ENCODE measurements at regions not wholly inside any gene's neighbourhood (a gene's known extent, or its start where the extent isn't known, plus 50 kb on each side); places are given as distances from the start of the nearest gene placed in this dataset.
"Not testable (repeated sequence)": the region's sequence is repeated elsewhere in the genome, so short reads cannot be mapped to it uniquely, and the experiment has no call there.

- Mint-ChIP-seq H3K4me3 (ENCODE audit: unreplicated experiment) (no peak overlapping the region), H3K27me3 (ENCODE audit: low read depth, unreplicated experiment) (no peaks in the 10 kb centered on the region), H3K27ac (ENCODE audit: unreplicated experiment) (peak overlapping the region; percentile 81), H3K4me1 (ENCODE audit: low read depth, unreplicated experiment) (peaks cover 11% of the 10 kb centered on the region), H3K9me3 (ENCODE audit: unreplicated experiment) (peaks cover 13% of the 10 kb centered on the region), H3K36me3 (ENCODE audit: low read depth, unreplicated experiment) (no peaks in the 10 kb centered on the region)
- H3K9me3 ChIP-seq (ENCODE audit: insufficient read depth, low read depth, low read length), result no peaks in the 10 kb centered on the region
- no peaks in the 10 kb centered on the region for H3K4me1 ChIP-seq (ENCODE audit: insufficient read depth, low read length)
- no peaks in the 10 kb centered on the region for H4K20me1 ChIP-seq (ENCODE audit: insufficient read depth, low read length)
- no peak overlapping the region for H3K4me3 ChIP-seq (ENCODE audit: insufficient read depth, low read depth, low read length)
- peak; percentile 20 for FAIRE-seq
- DNase-seq (ENCODE audit: low read depth), result peak; percentile 74
- H3K4me2 ChIP-seq (ENCODE audit: low read length), result peak overlapping the region; percentile 43
- H2AFZ ChIP-seq (ENCODE audit: low read depth, low read length), result no peak overlapping the region
- H3K79me2 ChIP-seq (ENCODE audit: insufficient read depth, low read length), result no peaks in the 10 kb centered on the region
- TF ChIP-seq, protein P1, sequence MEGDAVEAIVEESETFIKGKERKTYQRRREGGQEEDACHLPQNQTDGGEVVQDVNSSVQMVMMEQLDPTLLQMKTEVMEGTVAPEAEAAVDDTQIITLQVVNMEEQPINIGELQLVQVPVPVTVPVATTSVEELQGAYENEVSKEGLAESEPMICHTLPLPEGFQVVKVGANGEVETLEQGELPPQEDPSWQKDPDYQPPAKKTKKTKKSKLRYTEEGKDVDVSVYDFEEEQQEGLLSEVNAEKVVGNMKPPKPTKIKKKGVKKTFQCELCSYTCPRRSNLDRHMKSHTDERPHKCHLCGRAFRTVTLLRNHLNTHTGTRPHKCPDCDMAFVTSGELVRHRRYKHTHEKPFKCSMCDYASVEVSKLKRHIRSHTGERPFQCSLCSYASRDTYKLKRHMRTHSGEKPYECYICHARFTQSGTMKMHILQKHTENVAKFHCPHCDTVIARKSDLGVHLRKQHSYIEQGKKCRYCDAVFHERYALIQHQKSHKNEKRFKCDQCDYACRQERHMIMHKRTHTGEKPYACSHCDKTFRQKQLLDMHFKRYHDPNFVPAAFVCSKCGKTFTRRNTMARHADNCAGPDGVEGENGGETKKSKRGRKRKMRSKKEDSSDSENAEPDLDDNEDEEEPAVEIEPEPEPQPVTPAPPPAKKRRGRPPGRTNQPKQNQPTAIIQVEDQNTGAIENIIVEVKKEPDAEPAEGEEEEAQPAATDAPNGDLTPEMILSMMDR (IDR thresholded peaks at IDR 0.05; ENCODE audit: insufficient read depth, low read depth, low read length), result no peak
- no peak for TF ChIP-seq EZH2 (IDR thresholded peaks at IDR 0.05; ENCODE audit: insufficient read depth, low read length)
- no peak overlapping the region for H3K9ac ChIP-seq (ENCODE audit: low read length)
- no peaks in the 10 kb centered on the region for H3K36me3 ChIP-seq (ENCODE audit: insufficient read depth, low read length)
- no peak overlapping the region for H3K27ac ChIP-seq (ENCODE audit: low read depth, low read length)
- H3K27me3 ChIP-seq (ENCODE audit: insufficient read depth, low read length), result no peaks in the 10 kb centered on the region
Observed at GRCh38 chr2:118417406-118418120, 329.3 kb downstream of the INSIG2 start.

GRCh38 chr2:118415186-118415585, 326.9 kb downstream of the INSIG2 start:
- H3K27me3 Mint-ChIP-seq (ENCODE audit: low read depth, unreplicated experiment); H2AFZ ChIP-seq (ENCODE audit: low read depth, low read length); FAIRE-seq; H3K36me3 ChIP-seq (ENCODE audit: insufficient read depth, low read length); H3K27ac ChIP-seq (ENCODE audit: low read depth, low read length); H3K36me3 Mint-ChIP-seq (ENCODE audit: low read depth, unreplicated experiment); H3K4me3 ChIP-seq (ENCODE audit: insufficient read depth, low read depth, low read length); H3K27me3 ChIP-seq (ENCODE audit: insufficient read depth, low read length); H3K4me2 ChIP-seq (ENCODE audit: low read length); H3K9ac ChIP-seq (ENCODE audit: low read length); DNase-seq (ENCODE audit: low read depth); H4K20me1 ChIP-seq (ENCODE audit: insufficient read depth, low read length); H3K4me1 ChIP-seq (ENCODE audit: insufficient read depth, low read length); H3K79me2 ChIP-seq (ENCODE audit: insufficient read depth, low read length); H3K4me3 Mint-ChIP-seq (ENCODE audit: unreplicated experiment); H3K9me3 ChIP-seq (ENCODE audit: insufficient read depth, low read depth, low read length); H3K27ac Mint-ChIP-seq (ENCODE audit: unreplicated experiment): not testable (repeated sequence)
- H3K4me1 Mint-ChIP-seq (ENCODE audit: low read depth, unreplicated experiment), result peaks cover 11% of the 10 kb centered on the region
- H3K9me3 Mint-ChIP-seq (ENCODE audit: unreplicated experiment), result peaks cover 17% of the 10 kb centered on the region

DNA sequence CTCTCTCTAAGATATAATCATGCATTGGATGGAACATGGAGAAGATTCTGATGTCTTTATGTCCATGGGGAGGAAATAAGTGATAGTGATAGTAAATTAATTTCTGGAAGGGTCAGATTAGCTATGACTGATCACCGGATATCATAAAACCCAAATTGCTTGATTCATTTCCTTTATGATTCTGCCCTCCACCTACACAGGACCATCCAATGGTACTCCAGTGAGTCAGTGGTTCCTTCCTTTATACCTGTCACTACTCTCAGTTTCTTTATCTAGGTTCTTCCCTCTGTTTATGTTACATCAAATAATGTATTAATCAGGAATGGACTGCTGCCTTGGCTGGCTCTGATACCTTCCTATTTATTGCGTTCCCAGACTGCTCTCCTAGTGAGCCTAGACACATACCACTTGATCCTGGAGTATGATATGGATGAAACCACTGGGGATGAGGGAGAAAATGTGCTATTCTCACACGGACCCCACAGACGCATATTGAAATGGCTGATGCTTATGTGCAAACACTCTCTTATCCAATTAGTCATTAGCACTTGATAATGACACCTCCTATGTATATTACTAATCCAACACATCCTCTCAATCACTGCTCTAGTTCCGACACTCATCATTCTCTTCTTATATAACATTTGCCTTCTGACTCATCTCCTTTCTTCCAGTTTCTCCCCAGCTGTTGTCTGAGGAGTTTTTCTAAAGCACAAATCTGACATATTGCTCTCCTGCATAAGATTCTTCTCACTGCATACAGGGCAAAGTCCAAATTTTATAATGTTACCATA, 315.6 kb downstream of the INSIG2 start:
- H3K27me3 Mint-ChIP-seq (ENCODE audit: low read depth, unreplicated experiment), result peaks cover 2% of the 10 kb centered on the region
- DNase-seq (ENCODE audit: low read depth), result peak; percentile 18
- no peaks in the 10 kb centered on the region for H3K27me3 ChIP-seq (ENCODE audit: insufficient read depth, low read length)
- H3K4me1 ChIP-seq (ENCODE audit: insufficient read depth, low read length), result no peaks in the 10 kb centered on the region
- H3K9me3 Mint-ChIP-seq (ENCODE audit: unreplicated experiment), result peaks cover 15% of the 10 kb centered on the region
- no peaks in the 10 kb centered on the region for H4K20me1 ChIP-seq (ENCODE audit: insufficient read depth, low read length)
- H3K36me3 Mint-ChIP-seq (ENCODE audit: low read depth, unreplicated experiment), result no peaks in the 10 kb centered on the region
- H3K9me3 ChIP-seq (ENCODE audit: insufficient read depth, low read depth, low read length), result no peaks in the 10 kb centered on the region
- H3K4me1 Mint-ChIP-seq (ENCODE audit: low read depth, unreplicated experiment), result no peaks in the 10 kb centered on the region
- no peak overlapping the region for H3K4me2 ChIP-seq (ENCODE audit: low read length)
- no peaks in the 10 kb centered on the region for H3K36me3 ChIP-seq (ENCODE audit: insufficient read depth, low read length)
- H3K79me2 ChIP-seq (ENCODE audit: insufficient read depth, low read length), result no peaks in the 10 kb centered on the region
- no peak overlapping the region for H3K4me3 Mint-ChIP-seq (ENCODE audit: unreplicated experiment)
- no peak overlapping the region for H2AFZ ChIP-seq (ENCODE audit: low read depth, low read length)
- no peak overlapping the region for H3K27ac ChIP-seq (ENCODE audit: low read depth, low read length)
- no peak overlapping the region for H3K4me3 ChIP-seq (ENCODE audit: insufficient read depth, low read depth, low read length)
- no peak overlapping the region for H3K9ac ChIP-seq (ENCODE audit: low read length)
- peak; percentile 34 for FAIRE-seq
- TF ChIP-seq, protein P1 (IDR thresholded peaks at IDR 0.05; ENCODE audit: insufficient read depth, low read depth, low read length), result no peak
- TF ChIP-seq EZH2 (IDR thresholded peaks at IDR 0.05; ENCODE audit: insufficient read depth, low read length), result no peak
- H3K27ac Mint-ChIP-seq (ENCODE audit: unreplicated experiment), result no peak overlapping the region
